Transverse colon (tissue), 4 donors: ENCODE measurements at regions not wholly inside any gene's neighbourhood (a gene's known extent, or its start where the extent isn't known, plus 50 kb on each side); places are given as distances from the start of the nearest gene placed in this dataset.

Experiments used
- DNase-seq: peaks from one replicate; pipeline ENCODE4 v3.0.0-alpha.2; 2019
- H3K27ac ChIP-seq, 4 donors: fragments of 200-600 bp; sonication (generic); 2 replicates each; pipeline ENCODE4 v1.5.1; 2016 to 2018; ENCODE audit warnings: inconsistent platforms in 4 of 4
- H3K27me3 ChIP-seq: fragments of 200-600 bp; sonication (generic); 2 replicates; pipeline ENCODE4 v1.5.1; 2017; ENCODE audit warnings: inconsistent platforms
- H3K36me3 ChIP-seq, 4 donors: fragments of 200-600 bp; sonication (generic); 2 replicates each; pipeline ENCODE4 v1.5.1; 2017 to 2019; ENCODE audit warnings: inconsistent platforms in 4 of 4
- H3K4me1 ChIP-seq, 4 donors: fragments of 200-600 bp; sonication (generic); 2 replicates each; pipeline ENCODE4 v1.5.1; 2017 to 2020; ENCODE audit warnings: inconsistent platforms in 4 of 4
- H3K4me3 ChIP-seq, 4 donors: fragments of 200-600 bp; sonication (generic); 1 replicate in 1 of 4; 2 replicates in 3 of 4; pipeline versions ENCODE4 v1.5.1 to v1.6.1; 2017 to 2019; ENCODE audit warnings: inconsistent platforms in 4 of 4
- H3K9me3 ChIP-seq, 2 donors: fragments of 200-600 bp; sonication (generic); 2 replicates each; pipeline ENCODE4 v1.5.1; 2017 to 2019; ENCODE audit warnings: inconsistent platforms in 2 of 2
- EP300 ChIP-seq: sonication (generic); formaldehyde crosslinking; IDR thresholded peaks from one replicate; pipeline ENCODE4 v1.6.1; 2017; ENCODE audit warnings: antibody characterized with exemption, low read depth
- POLR2A ChIP-seq: fragments of 450-650 bp; IDR thresholded peaks from one replicate; pipeline ENCODE4 v1.6.1; 2016; ENCODE audit warnings: antibody characterized with exemption, mild to moderate bottlenecking, moderate library complexity
- POLR2AphosphoS5 ChIP-seq, 3 donors: sonication (generic); formaldehyde crosslinking; IDR thresholded peaks; one replicate each; pipeline ENCODE4 v1.6.1; 2016; ENCODE audit warnings: antibody characterized with exemption in 3 of 3
- WGBS, 2 donors: methylation state at CpG; one replicate each; pipeline ENCODE4 v1.1.5; 2018; ENCODE audit warnings: low coverage in 1 of 2; 5-methylcytosine and 5-hydroxymethylcytosine counted together
- in situ Hi-C, 4 donors: fragments of 200-750 bp; cut with MboI; loops; one replicate each; pipeline versions ENCODE4 v1.15.0 to v1.15.1; 2017; ENCODE audit warnings: low sequenced_read_pairs in 3 of 4, low pct_ligation_motif_present in 1 of 4, low pct_unique_long_range_greater_than_20kb in 1 of 4
- intact Hi-C: fragments of 100-400 bp; cut with DNase I; formaldehyde crosslinking; loops from one replicate; pipeline ENCODE4 v1.15.1; 2023; ENCODE audit warnings: low total_unique reads
- TF ChIP-seq, protein P1 (sequence below), 5 experiments: fragments of 200-600 bp in 3 of 5; fragments of 450-650 bp in 2 of 5; sonication (generic) in 3 of 5; IDR thresholded peaks; 1 replicate in 2 of 5; 2 replicates in 3 of 5; pipeline ENCODE4 v1.5.1; 2016 to 2017; ENCODE audit warnings: antibody characterized with exemption in 5 of 5, inconsistent platforms in 3 of 5, mild to moderate bottlenecking in 2 of 5, moderate library complexity in 1 of 5

DNA sequence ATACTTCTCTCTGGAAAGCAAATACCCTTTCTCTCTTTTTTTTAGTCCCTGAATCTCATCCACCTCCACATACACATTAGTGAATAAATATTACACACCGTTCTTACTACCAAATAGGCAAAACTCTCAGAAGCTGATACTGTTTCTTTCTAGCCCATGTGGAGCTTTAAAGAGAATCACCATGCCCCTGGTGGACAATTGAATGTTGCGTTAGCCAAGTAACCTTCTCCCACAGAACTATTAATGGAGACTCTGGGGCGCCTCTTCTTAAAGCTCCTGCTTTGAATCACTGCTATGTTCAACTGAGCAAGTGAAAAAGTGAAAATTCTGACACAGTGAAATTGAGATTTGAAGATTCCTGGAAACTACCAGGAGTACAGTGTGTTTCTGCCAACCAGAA, 522.8 kb upstream of the CDH7 start:
- WGBS, 2 donors = 78 to 88% methylated on average over 2 to 3 of the region's 3 CpGs
- H3K4me3 ChIP-seq = no peak overlapping the region
- H3K9me3 ChIP-seq = no peaks in the 10 kb centered on the region
- no peaks in the 10 kb centered on the region for H3K4me1 ChIP-seq
- DNase-seq = no peak
- H3K27me3 ChIP-seq = no peaks in the 10 kb centered on the region
- H3K36me3 ChIP-seq = no peaks in the 10 kb centered on the region
- TF ChIP-seq, protein P1, sequence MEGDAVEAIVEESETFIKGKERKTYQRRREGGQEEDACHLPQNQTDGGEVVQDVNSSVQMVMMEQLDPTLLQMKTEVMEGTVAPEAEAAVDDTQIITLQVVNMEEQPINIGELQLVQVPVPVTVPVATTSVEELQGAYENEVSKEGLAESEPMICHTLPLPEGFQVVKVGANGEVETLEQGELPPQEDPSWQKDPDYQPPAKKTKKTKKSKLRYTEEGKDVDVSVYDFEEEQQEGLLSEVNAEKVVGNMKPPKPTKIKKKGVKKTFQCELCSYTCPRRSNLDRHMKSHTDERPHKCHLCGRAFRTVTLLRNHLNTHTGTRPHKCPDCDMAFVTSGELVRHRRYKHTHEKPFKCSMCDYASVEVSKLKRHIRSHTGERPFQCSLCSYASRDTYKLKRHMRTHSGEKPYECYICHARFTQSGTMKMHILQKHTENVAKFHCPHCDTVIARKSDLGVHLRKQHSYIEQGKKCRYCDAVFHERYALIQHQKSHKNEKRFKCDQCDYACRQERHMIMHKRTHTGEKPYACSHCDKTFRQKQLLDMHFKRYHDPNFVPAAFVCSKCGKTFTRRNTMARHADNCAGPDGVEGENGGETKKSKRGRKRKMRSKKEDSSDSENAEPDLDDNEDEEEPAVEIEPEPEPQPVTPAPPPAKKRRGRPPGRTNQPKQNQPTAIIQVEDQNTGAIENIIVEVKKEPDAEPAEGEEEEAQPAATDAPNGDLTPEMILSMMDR (IDR thresholded peaks at IDR 0.05) = no peak
- no peak for TF ChIP-seq POLR2AphosphoS5 (IDR thresholded peaks at IDR 0.05)
- TF ChIP-seq EP300 = no peak
- no peak for TF ChIP-seq POLR2A
- in situ Hi-C loops (no loop called here), intact Hi-C loops (no loop called here)
- no peak overlapping the region for H3K27ac ChIP-seq

GRCh38 chr18:65221736-65222135, 529.1 kb upstream of the CDH7 start:
- in situ Hi-C loops = no loop called here

GRCh38 chr18:65221115-65221514, 529.7 kb upstream of the CDH7 start:
- 92% methylated on average over 6 of the region's 6 CpGs; no CpG with 5 or more reads in 1 of the 2 donors for WGBS, 2 donors
- intact Hi-C loops = no loop called here
- Histone ChIP-seq H3K4me3 (no peak overlapping the region), H3K27ac (no peak overlapping the region), H3K27me3 (no peaks in the 10 kb centered on the region), H3K9me3 (no peaks in the 10 kb centered on the region), H3K36me3 (no peaks in the 10 kb centered on the region), H3K4me1 (no peaks in the 10 kb centered on the region)
- TF ChIP-seq, protein P1 (IDR thresholded peaks at IDR 0.05) = no peak
- TF ChIP-seq POLR2AphosphoS5 (IDR thresholded peaks at IDR 0.05) = no peak
- no peak for TF ChIP-seq POLR2A
- no peak for TF ChIP-seq EP300
- no peak for DNase-seq
- in situ Hi-C loops = no loop called here

More at GRCh38 chr18:65221736-65222135, 529.1 kb upstream of the CDH7 start:
- H3K27ac ChIP-seq = no peak overlapping the region
- no peak for DNase-seq
- no peaks in the 10 kb centered on the region for H3K9me3 ChIP-seq
- 44 to 65% methylated on average over 1 of the region's 1 CpG for WGBS, 2 donors
- H3K27me3 ChIP-seq = no peaks in the 10 kb centered on the region
- TF ChIP-seq, protein P1 (IDR thresholded peaks at IDR 0.05) = no peak
- TF ChIP-seq POLR2A = no peak
- no peak for TF ChIP-seq EP300
- no peak for TF ChIP-seq POLR2AphosphoS5 (IDR thresholded peaks at IDR 0.05)
- no peaks in the 10 kb centered on the region for H3K36me3 ChIP-seq
- H3K4me3 ChIP-seq = no peak overlapping the region
- intact Hi-C loops = no loop called here
- no peaks in the 10 kb centered on the region for H3K4me1 ChIP-seq

DNA sequence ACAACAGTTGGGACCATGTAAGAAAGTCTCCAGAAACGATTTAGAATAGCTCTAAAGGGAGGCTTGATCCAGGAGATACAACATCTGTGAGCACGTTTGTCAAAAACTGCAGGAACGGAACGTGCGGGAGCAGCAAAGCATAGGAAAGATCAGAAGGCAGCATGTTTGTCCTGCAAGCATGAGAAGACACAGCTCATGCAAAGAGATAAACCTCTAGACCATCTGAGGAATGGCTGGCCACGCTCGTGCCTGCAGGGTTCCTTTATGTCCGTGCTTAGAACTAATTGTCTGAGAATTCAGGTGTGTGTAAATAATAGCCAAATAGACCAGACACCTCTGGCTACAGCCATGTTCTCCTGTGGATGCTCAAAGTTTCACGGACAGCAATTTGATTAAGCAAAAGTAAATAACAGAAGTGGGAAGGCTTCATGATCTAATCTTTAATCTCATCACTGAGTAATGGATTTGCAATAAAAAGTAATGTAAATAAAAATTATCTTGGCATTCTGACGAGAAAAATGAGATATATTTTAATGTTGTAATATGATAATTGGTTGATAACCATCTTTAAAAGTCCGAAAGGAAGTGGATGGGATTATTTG, 534.8 kb upstream of the CDH7 start:
- intact Hi-C loops = no loop called here
- Histone ChIP-seq H3K4me3 (no peak overlapping the region), H3K27ac (no peak overlapping the region), H3K9me3 (no peaks in the 10 kb centered on the region), H3K4me1 (no peaks in the 10 kb centered on the region), H3K27me3 (no peaks in the 10 kb centered on the region), H3K36me3 (no peaks in the 10 kb centered on the region)
- in situ Hi-C loops = no loop called here
- WGBS, 2 donors = 60 to 75% methylated on average over 5 to 11 of the region's 11 CpGs
- no peak for TF ChIP-seq EP300
- no peak for TF ChIP-seq POLR2A
- TF ChIP-seq, protein P1 (IDR thresholded peaks at IDR 0.05) = no peak
- TF ChIP-seq POLR2AphosphoS5 (IDR thresholded peaks at IDR 0.05) = no peak
- no peak for DNase-seq
